CD4-positive, alpha-beta T cell treated with Interleukin-15 for 1 hour (primary cell): ENCODE measurements at regions not wholly inside any gene's neighbourhood (a gene's known extent, or its start where the extent isn't known, plus 50 kb on each side); places are given as distances from the start of the nearest gene placed in this dataset.

ENCODE experiments used
- DNase-seq: peaks from one replicate; pipeline ENCODE4 v3.0.0-alpha.2; 2020

DNA sequence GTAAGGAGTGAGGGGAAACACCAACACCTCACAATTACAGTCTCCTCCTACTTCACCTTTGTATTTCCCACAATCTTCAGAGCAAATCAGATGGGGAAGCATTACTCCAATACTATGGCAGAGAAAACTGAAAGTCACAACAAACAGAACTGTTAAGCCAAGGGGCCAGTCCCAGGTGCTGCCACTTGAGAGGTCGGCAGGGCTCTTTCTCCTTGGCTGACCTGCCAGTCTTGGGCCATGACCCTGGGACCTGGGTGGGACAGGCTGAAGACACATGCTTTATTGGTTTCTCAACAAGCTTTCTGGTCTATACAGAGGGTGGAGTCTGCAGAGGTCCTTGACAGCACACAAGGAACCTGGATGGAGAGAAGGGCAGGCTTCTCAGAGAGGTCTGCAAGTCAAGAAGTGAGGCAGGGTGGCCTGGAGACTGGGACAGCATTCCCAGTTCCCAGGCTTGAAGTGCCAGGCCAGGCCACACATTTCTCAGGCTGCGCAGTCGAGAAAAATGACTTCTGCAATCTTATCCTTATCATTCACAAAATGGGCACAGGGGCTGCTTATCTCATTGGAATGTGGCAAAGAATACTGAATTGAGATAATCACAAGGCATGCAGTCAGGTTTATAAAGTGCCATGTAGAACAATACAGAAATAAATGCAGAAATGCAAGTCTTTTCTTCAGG, 301.0 kb downstream of the CXCL12 start:
- DNase-seq, result no peak

GRCh38 chr10:44071479-44071878, 313.4 kb downstream of the CXCL12 start:
- DNase-seq, result no peak

DNA sequence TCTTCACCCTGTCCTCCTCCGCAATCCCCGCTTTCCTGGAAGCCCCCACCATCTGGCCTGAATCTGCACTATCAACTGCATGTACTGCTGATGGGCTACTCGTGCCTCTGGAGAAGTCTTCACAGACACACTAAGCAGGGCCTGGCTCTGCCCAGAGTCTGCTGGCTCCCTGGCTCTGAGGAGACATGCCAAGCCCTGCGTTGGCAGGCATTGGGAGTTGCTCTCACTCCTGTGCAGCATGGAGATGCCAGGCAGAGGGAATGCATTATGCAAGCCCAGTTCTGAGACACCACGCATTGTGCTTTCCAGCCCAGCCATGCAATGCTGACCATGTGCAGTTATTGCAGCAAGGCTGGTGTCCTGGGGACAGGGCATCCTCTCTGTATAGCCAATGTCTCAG, 314.6 kb downstream of the CXCL12 start:
- no peak for DNase-seq

DNA sequence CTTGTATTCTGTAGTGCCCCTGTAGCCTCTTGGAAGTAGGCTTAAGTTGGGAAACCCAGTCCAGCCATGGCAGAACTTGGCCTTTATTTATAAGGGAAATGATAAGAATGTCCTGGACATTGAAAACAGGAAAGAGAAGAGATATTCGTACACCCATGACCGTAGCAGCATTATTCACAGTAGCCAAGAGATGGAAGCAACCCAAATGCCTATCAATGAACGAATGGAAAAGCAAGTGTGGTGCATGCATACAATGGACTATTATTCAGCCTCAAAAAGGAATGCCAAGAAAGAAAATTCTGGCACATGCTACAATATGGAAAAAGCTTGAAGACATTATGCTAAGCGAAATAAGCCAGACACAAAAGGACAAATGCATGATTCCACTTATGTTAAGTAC, 315.3 kb downstream of the CXCL12 start:
- no peak for DNase-seq

DNA sequence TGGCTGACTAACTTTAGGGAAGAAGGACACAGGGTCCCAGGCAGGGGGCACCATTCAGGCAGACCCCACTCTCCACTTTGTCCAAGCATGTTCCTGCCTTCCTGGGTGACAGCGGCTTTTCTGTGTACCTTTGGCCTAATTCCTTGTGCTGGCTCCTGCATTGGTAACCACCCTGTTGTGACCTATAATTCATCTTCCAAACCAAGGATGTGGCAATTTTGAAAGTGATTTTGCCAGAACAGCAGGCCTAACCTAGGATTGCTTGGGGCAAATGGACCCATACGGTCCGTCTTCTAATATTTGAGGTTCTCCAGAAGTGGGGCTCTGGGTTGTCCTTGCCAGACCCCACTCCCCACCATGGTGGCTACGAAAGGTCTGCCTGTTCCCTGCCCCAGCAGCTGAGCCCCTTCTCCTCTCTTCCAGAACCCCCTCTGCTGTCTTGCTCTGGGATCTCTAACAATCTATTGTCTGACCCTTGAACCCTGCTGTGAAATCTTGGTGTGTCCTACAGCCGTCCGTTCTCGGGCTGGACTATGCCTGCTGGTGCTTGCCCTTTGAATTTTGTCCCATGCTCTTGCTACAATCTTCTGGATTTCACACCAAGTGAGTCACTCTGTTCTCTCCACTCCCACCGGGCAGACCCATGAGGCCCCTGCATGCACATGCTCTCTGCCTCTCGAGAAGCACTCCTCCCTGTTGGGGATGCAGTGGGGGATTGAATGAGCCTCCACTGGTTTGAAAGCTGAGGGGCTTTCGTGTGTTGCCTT, 316.0 kb downstream of the CXCL12 start:
- DNase-seq, result no peak

- DNase-seq, result no peak
Observed at GRCh38 chr10:44067432-44067831, 317.5 kb downstream of the CXCL12 start.

- no peak for DNase-seq
Observed at GRCh38 chr10:44066527-44067255, 318.2 kb downstream of the CXCL12 start.

GRCh38 chr10:44065788-44066526, 318.9 kb downstream of the CXCL12 start:
- DNase-seq, result no peak

GRCh38 chr10:44064987-44065787, 319.7 kb downstream of the CXCL12 start:
- DNase-seq, result no peak

GRCh38 chr10:44064317-44064716, 320.6 kb downstream of the CXCL12 start:
- no peak for DNase-seq

GRCh38 chr10:44063686-44064085, 321.2 kb downstream of the CXCL12 start:
- DNase-seq, result no peak

- DNase-seq, result no peak
Observed at GRCh38 chr10:44060719-44061118, 324.2 kb downstream of the CXCL12 start.

DNA sequence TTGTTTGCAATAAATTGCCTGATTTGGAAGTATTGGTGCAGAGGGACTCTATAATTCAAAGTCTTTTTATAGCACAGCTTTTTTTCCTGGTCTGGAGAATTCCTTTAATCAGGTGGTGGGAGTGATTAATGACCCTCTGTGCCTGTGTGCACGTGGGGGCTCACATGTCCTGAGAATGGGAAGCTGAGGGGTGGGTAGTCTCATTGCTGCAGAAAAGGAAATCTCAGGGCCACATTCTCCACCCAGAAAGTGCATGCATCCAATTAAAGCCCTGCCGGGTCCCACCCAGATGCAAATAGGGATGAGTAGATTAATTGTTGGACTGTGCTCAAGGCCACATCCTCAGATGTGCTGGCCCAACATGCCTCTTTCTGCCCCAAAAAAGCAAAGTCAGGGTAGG, 324.7 kb downstream of the CXCL12 start:
- no peak for DNase-seq

DNA sequence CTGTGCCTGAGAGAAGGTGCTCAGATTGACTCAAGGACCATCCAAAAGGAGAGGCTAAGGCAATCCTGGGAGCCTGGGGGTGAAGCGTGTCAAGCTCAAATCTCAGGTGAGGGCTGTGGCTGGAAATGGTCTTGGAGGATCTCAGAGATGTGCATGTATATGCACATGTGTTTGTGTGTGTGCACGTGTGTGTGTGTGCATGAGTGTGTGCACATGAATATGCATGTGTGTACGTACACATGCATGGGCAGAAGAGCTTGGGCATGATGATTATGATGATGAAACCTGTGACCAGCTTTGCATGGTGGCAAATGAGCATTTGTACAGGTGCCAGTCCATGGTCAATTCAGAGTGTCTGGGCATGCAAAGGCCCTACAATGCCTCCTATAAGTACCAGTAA, 326.6 kb downstream of the CXCL12 start:
- no peak for DNase-seq

GRCh38 chr10:44056967-44057805, 327.7 kb downstream of the CXCL12 start:
- DNase-seq, result no peak

GRCh38 chr10:44056206-44056605, 328.7 kb downstream of the CXCL12 start:
- no peak for DNase-seq

- no peak for DNase-seq
Observed at GRCh38 chr10:44054046-44054445, 330.9 kb downstream of the CXCL12 start.

DNA sequence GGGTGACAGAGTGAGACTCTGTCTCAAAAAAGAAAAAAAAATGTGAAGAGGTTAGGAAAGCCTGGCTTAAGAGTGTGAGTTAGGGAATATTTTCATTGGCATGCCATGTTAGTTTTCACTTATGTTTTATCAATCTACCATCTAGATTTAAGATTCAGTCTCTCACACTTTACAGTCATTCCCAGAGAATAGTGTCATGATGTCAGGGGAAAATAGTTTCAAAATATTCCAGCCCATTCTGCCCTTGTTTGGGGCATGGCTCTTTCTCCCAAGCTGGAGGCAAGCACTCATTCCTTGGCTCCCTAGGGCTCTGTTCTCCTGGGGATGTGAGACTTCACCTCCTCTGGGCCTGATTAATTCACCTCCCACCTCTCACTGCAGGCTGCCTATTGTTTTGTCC, 331.5 kb downstream of the CXCL12 start:
- DNase-seq, result no peak

GRCh38 chr10:44051584-44052385, 333.1 kb downstream of the CXCL12 start:
- DNase-seq, result no peak

- DNase-seq, result no peak
Observed at GRCh38 chr10:44051091-44051490, 333.8 kb downstream of the CXCL12 start.
